ENCODE measurements at regions not wholly inside any gene's neighbourhood (a gene's known extent, or its start where the extent isn't known, plus 50 kb on each side); places are given as distances from the start of the nearest gene placed in this dataset.

DNA sequence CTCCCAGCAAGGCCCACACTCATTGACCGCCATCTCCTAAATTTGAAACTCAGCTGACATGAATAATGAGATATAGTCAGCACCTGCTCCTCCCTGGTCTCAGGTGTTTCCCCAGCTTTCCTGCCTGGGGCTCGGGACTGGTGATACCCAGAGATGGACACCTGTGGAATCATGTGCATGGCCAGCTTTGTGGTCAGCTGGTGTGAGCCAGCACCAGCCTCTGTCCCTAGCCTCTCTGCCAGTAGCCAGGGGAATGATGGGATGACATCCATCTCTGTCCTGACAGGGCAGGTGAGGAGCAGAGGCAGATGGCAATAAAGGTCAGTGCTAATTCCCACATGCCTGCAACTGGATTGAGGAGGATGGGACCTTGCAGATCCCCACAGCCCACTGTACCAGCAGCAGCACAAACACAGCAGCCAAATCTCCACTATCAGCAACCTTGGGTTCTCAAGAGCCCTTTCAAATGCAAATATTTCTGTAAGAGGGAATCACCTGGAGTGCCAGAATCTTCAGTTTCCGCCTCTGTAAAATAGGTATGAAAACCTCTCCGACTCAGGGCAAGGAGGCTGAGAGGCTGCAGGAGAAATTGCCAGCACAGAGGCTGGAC is 329.2 kb upstream of the ZMIZ1 start:
- no peak for DNase-seq (ENCODE audit: low spot score)
- Histone ChIP-seq H3K36me3 (ENCODE audit: insufficient read depth, low read length, poor library complexity, severe bottlenecking) (no peaks in the 10 kb centered on the region), H3K27ac (ENCODE audit: low read depth, low read length, poor library complexity, severe bottlenecking) (no peak overlapping the region), H3K4me3 (ENCODE audit: low read depth, low read length, poor library complexity, severe bottlenecking) (no peak overlapping the region), H3K4me1 (ENCODE audit: insufficient read depth, low read length, poor library complexity, severe bottlenecking) (no peaks in the 10 kb centered on the region), H3K9me3 (ENCODE audit: low read depth, low read length, poor library complexity, severe bottlenecking) (no peaks in the 10 kb centered on the region), H3K27me3 (replicated peaks; ENCODE audit: insufficient read depth, low read depth, low read length, poor library complexity) (no peaks in the 10 kb centered on the region)
- TF ChIP-seq EZH2 (IDR thresholded peaks at IDR 0.05; ENCODE audit: borderline replicate concordance, low read depth, low read length, poor library complexity, severe bottlenecking), result no peak
- TF ChIP-seq, protein P1, sequence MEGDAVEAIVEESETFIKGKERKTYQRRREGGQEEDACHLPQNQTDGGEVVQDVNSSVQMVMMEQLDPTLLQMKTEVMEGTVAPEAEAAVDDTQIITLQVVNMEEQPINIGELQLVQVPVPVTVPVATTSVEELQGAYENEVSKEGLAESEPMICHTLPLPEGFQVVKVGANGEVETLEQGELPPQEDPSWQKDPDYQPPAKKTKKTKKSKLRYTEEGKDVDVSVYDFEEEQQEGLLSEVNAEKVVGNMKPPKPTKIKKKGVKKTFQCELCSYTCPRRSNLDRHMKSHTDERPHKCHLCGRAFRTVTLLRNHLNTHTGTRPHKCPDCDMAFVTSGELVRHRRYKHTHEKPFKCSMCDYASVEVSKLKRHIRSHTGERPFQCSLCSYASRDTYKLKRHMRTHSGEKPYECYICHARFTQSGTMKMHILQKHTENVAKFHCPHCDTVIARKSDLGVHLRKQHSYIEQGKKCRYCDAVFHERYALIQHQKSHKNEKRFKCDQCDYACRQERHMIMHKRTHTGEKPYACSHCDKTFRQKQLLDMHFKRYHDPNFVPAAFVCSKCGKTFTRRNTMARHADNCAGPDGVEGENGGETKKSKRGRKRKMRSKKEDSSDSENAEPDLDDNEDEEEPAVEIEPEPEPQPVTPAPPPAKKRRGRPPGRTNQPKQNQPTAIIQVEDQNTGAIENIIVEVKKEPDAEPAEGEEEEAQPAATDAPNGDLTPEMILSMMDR (conservative IDR thresholded peaks at IDR 0.05; ENCODE audit: low read depth, low read length), result no peak
- ChIA-PET CTCF (no interaction called here), POLR2A (ENCODE audit: low non-redundant PET) (no interaction called here)
- intact Hi-C loops (cut with micrococcal nuclease; ENCODE audit: unreplicated experiment), result no loop called here
- BruUV-seq (replicated peaks), result no TSS peak

DNA sequence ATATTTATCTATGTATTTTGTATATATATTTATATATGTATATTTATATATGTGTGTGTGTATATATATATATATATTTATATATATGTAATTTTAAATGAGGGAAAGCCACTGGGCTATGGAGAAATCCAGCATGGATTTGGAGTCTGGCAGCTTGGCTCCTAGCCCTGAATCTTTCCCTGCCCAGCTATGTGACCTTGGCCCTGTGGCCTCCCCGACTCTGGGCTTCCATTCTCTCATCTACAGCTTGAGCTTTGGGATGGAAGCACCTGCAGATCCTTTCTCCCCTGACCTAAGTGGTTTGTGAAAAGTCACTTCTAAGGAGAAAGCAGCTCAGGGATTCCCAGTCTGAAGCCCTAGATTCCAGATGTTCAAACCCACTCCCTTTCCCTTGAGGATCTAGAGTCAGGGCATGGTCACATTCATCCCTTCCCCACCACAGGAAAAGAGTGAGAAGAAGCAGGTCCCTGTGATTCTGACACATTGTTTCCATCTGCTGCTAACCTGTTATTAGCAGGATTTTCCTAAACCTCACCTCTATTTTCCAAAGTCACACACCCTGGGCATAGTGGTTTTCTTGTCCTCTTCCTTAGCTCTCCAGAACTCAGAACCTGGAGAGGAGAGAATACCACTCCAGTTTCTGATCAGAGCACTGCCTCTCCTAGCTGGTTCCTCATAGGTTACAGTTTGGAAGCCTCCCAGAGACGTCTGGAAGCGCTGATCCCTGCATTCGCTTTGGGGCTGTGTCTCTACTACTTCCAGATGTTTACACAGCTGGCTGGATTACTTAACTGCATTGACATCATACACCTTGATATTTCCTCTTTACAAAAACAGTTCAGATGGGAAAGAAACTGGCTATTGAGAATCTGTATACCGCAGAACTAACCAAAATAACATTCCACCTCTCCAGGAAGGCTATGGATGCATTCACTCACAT is 327.5 kb upstream of the ZMIZ1 start:
- intact Hi-C loops (cut with micrococcal nuclease; ENCODE audit: unreplicated experiment), result no loop called here
- no peak for DNase-seq (ENCODE audit: low spot score)
- H3K4me1 ChIP-seq (ENCODE audit: insufficient read depth, low read length, poor library complexity, severe bottlenecking), result no peaks in the 10 kb centered on the region
- H3K36me3 ChIP-seq (ENCODE audit: insufficient read depth, low read length, poor library complexity, severe bottlenecking), result no peaks in the 10 kb centered on the region
- no TSS peak for BruUV-seq (replicated peaks)
- no peaks in the 10 kb centered on the region for H3K9me3 ChIP-seq (ENCODE audit: low read depth, low read length, poor library complexity, severe bottlenecking)
- H3K27ac ChIP-seq (ENCODE audit: low read depth, low read length, poor library complexity, severe bottlenecking), result no peak overlapping the region
- ChIA-PET CTCF (no interaction called here), POLR2A (ENCODE audit: low non-redundant PET) (no interaction called here)
- TF ChIP-seq EZH2 (IDR thresholded peaks at IDR 0.05; ENCODE audit: borderline replicate concordance, low read depth, low read length, poor library complexity, severe bottlenecking), result no peak
- TF ChIP-seq, protein P1 (conservative IDR thresholded peaks at IDR 0.05; ENCODE audit: low read depth, low read length), result no peak
- no peaks in the 10 kb centered on the region for H3K27me3 ChIP-seq (replicated peaks; ENCODE audit: insufficient read depth, low read depth, low read length, poor library complexity)
- H3K4me3 ChIP-seq (ENCODE audit: low read depth, low read length, poor library complexity, severe bottlenecking), result no peak overlapping the region

DNA sequence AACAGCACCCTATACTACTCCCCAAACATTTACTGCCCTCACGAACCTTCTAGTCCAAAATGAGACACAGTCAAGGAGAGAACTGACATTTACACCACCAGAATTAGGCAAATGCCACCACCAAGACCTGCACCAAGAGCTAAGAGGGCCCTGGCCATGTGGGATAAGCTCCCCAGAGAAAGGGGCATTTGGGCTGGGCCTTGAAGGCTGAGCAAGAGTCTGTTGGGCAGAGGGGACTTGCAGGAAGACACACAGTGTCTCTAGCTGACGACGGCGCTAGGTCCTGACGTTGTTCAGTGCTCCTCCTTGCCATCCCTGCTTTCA is 326.4 kb upstream of the ZMIZ1 start:
- H3K27ac ChIP-seq (ENCODE audit: low read depth, low read length, poor library complexity, severe bottlenecking), result no peak overlapping the region
- ChIA-PET CTCF (no interaction called here), POLR2A (ENCODE audit: low non-redundant PET) (no interaction called here)
- no peaks in the 10 kb centered on the region for H3K27me3 ChIP-seq (replicated peaks; ENCODE audit: insufficient read depth, low read depth, low read length, poor library complexity)
- TF ChIP-seq, protein P1 (conservative IDR thresholded peaks at IDR 0.05; ENCODE audit: low read depth, low read length), result no peak
- no peak for TF ChIP-seq EZH2 (IDR thresholded peaks at IDR 0.05; ENCODE audit: borderline replicate concordance, low read depth, low read length, poor library complexity, severe bottlenecking)
- no peaks in the 10 kb centered on the region for H3K36me3 ChIP-seq (ENCODE audit: insufficient read depth, low read length, poor library complexity, severe bottlenecking)
- no peaks in the 10 kb centered on the region for H3K9me3 ChIP-seq (ENCODE audit: low read depth, low read length, poor library complexity, severe bottlenecking)
- DNase-seq (ENCODE audit: low spot score), result no peak
- intact Hi-C loops (cut with micrococcal nuclease; ENCODE audit: unreplicated experiment), result no loop called here
- no TSS peak for BruUV-seq (replicated peaks)
- H3K4me3 ChIP-seq (ENCODE audit: low read depth, low read length, poor library complexity, severe bottlenecking), result no peak overlapping the region
- H3K4me1 ChIP-seq (ENCODE audit: insufficient read depth, low read length, poor library complexity, severe bottlenecking), result no peaks in the 10 kb centered on the region
